Activated T-cell treated with anti-CD3 and anti-CD28 coated beads for 24 hours (primary cell): ENCODE measurements at regions not wholly inside any gene's neighbourhood (a gene's known extent, or its start where the extent isn't known, plus 50 kb on each side); places are given as distances from the start of the nearest gene placed in this dataset.

Experiments used
- DNase-seq: peaks from one replicate; pipeline ENCODE4 v3.0.0-alpha.2; 2020; ENCODE audit warnings: low read depth

GRCh38 chr2:41066168-41066567 is 614.3 kb upstream of the SLC8A1 start:
- no peak for DNase-seq

- DNase-seq: no peak
These were observed 616.9 kb upstream of the SLC8A1 start for GRCh38 chr2:41068740-41069139.

GRCh38 chr2:41078341-41078740 is 626.5 kb upstream of the SLC8A1 start:
- no peak for DNase-seq

- no peak for DNase-seq
These were observed 627.1 kb upstream of the SLC8A1 start for GRCh38 chr2:41079011-41079410.

- no peak for DNase-seq
These were observed 632.4 kb upstream of the SLC8A1 start for GRCh38 chr2:41084321-41084720.

- DNase-seq: no peak
These were observed 636.1 kb upstream of the SLC8A1 start for GRCh38 chr2:41087946-41088345.

GRCh38 chr2:41101281-41101680 is 649.4 kb upstream of the SLC8A1 start:
- no peak for DNase-seq

GRCh38 chr2:41109744-41110143 is 657.9 kb upstream of the SLC8A1 start:
- no peak for DNase-seq

GRCh38 chr2:41111836-41112627 is 660.1 kb upstream of the SLC8A1 start:
- DNase-seq: no peak

- DNase-seq: no peak
These were observed 664.4 kb upstream of the SLC8A1 start for GRCh38 chr2:41116106-41116797.

- no peak for DNase-seq
These were observed 667.6 kb upstream of the SLC8A1 start for GRCh38 chr2:41119489-41119888.

GRCh38 chr2:41123341-41123740 is 671.5 kb upstream of the SLC8A1 start:
- DNase-seq: no peak

- DNase-seq: no peak
These were observed 675.5 kb upstream of the SLC8A1 start for GRCh38 chr2:41127351-41127750.

- DNase-seq: no peak
These were observed 678.1 kb upstream of the SLC8A1 start for GRCh38 chr2:41129988-41130387.

GRCh38 chr2:41137031-41137430 is 685.1 kb upstream of the SLC8A1 start:
- DNase-seq: no peak

GRCh38 chr2:41141146-41141791 is 689.4 kb upstream of the SLC8A1 start:
- DNase-seq: no peak

- DNase-seq: no peak
These were observed 690.6 kb upstream of the SLC8A1 start for GRCh38 chr2:41142478-41142877.

- DNase-seq: no peak
These were observed 693.2 kb upstream of the SLC8A1 start for GRCh38 chr2:41145066-41145465.

- DNase-seq: no peak
These were observed 697.2 kb upstream of the SLC8A1 start for GRCh38 chr2:41149054-41149453.

GRCh38 chr2:41151746-41152145 is 699.9 kb upstream of the SLC8A1 start:
- no peak for DNase-seq

- no peak for DNase-seq
These were observed 700.4 kb upstream of the SLC8A1 start for GRCh38 chr2:41152318-41152717.

- DNase-seq: no peak
These were observed 708.5 kb upstream of the SLC8A1 start for GRCh38 chr2:41160439-41160838.

- no peak for DNase-seq
These were observed 715.1 kb upstream of the SLC8A1 start for GRCh38 chr2:41167014-41167413.
